ENCODE measurements at regions not wholly inside any gene's neighbourhood (a gene's known extent, or its start where the extent isn't known, plus 50 kb on each side); places are given as distances from the start of the nearest gene placed in this dataset.

GRCh38 chr17:33704856-33705255, 411.8 kb upstream of the ASIC2 start:
- dilution Hi-C loops (cut with HindIII; ENCODE audit: low sequenced_read_pairs, unreplicated experiment): no loop called here

More at GRCh38 chr17:33704856-33705255, 411.8 kb upstream of the ASIC2 start:
- Histone ChIP-seq H3K4me3 (ENCODE audit: insufficient read depth, low read depth, low read length) (no peak overlapping the region), H3K36me3 (ENCODE audit: control insufficient read depth, insufficient read depth, low read length) (no peaks in the 10 kb centered on the region), H4K91ac (ENCODE audit: insufficient read depth, low read depth, low read length) (no peak overlapping the region), H2AFZ (replicated peaks; ENCODE audit: low read length, poor library complexity) (no peak overlapping the region), H3K56ac (ENCODE audit: extremely low read depth, insufficient read depth, low read length) (no peak overlapping the region), H4K20me1 (ENCODE audit: insufficient read depth, low read length) (no peaks in the 10 kb centered on the region), H3K79me1 (ENCODE audit: low read depth in 1 of 2, low read length in 2 of 2) (no peaks in the 10 kb centered on the region), H2BK20ac (ENCODE audit: low read depth, low read length) (no peak overlapping the region), H3K4me1 (ENCODE audit: control insufficient read depth, insufficient read depth, low read length) (no peaks in the 10 kb centered on the region), H3K4me2 (ENCODE audit: low read depth, low read length) (no peak overlapping the region), H3K9me3 (ENCODE audit: control insufficient read depth, insufficient read depth, low read length) (no peaks in the 10 kb centered on the region), H3K4ac (ENCODE audit: low read depth, low read length) (no peak overlapping the region), H3K18ac (ENCODE audit: low read depth, low read length) (no peak overlapping the region), H2BK15ac (ENCODE audit: low read depth, low read length) (no peak overlapping the region), H2AK5ac (ENCODE audit: low read depth, low read length) (no peak overlapping the region), H3K27me3 (ENCODE audit: control insufficient read depth, insufficient read depth, low read length) (no peaks in the 10 kb centered on the region), H2BK120ac (ENCODE audit: low read depth, low read length) (no peak overlapping the region), H3K23ac (ENCODE audit: low read depth, low read length) (no peak overlapping the region), H3K14ac (replicated peaks; ENCODE audit: low read depth, low read length) (no peak overlapping the region), H3K27ac (ENCODE audit: insufficient read depth, low read length) (no peak overlapping the region), H2AK9ac (replicated peaks; ENCODE audit: low read depth, low read length, poor library complexity) (no peak overlapping the region), H2BK5ac (ENCODE audit: low read depth, low read length, poor library complexity, severe bottlenecking) (no peak overlapping the region), H3K9me1 (ENCODE audit: insufficient read depth, low read length) (no peaks in the 10 kb centered on the region), H4K8ac (ENCODE audit: low read depth in 2 of 2, low read length in 2 of 2) (no peak overlapping the region), H4K5ac (ENCODE audit: low read depth, low read length) (no peak overlapping the region), H3K9ac (ENCODE audit: low read depth, low read length) (no peak overlapping the region)
- DNase-seq (no peak), ATAC-seq (ENCODE audit: low read depth) (no peak)
- WGBS, 2 experiments (ENCODE audit: extremely low coverage in 2 of 2, insufficient read length in 1 of 2): no CpG with 5 or more reads among the region's 2 CpGs
- BruUV-seq (replicated peaks): no TSS peak
- intact Hi-C loops (cut with micrococcal nuclease): no loop called here
- in situ Hi-C loops (cut with MboI; ENCODE audit: low sequenced_read_pairs): no loop called here
- TF ChIP-seq MXI1 (IDR thresholded peaks at IDR 0.05; ENCODE audit: borderline replicate concordance, low read depth, low read length) (no peak), BHLHE40 (IDR thresholded peaks at IDR 0.05; ENCODE audit: low read depth, low read length) (no peak), POLR2A (IDR thresholded peaks at IDR 0.05; ENCODE audit: low read depth, low read length) (no peak), RCOR1 (IDR thresholded peaks at IDR 0.05; ENCODE audit: insufficient replicate concordance, low read length) (no peak), SMC3 (IDR thresholded peaks at IDR 0.05; ENCODE audit: low read depth, low read length) (no peak), ELK1 (IDR thresholded peaks at IDR 0.05; ENCODE audit: borderline replicate concordance, low read depth, low read length) (no peak), FOS (IDR thresholded peaks at IDR 0.05; ENCODE audit: low read depth, low read length) (no peak)
- TF ChIP-seq, protein P1, sequence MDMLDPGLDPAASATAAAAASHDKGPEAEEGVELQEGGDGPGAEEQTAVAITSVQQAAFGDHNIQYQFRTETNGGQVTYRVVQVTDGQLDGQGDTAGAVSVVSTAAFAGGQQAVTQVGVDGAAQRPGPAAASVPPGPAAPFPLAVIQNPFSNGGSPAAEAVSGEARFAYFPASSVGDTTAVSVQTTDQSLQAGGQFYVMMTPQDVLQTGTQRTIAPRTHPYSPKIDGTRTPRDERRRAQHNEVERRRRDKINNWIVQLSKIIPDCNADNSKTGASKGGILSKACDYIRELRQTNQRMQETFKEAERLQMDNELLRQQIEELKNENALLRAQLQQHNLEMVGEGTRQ (IDR thresholded peaks at IDR 0.05; ENCODE audit: low read depth, low read length): no peak
- ChIA-PET POLR2A (ENCODE audit: unreplicated experiment) (no interaction called here), CTCF (no interaction called here)

All from IMR-90 (cell line).